Fibroblast of villous mesenchyme (primary cell): ENCODE measurements at regions not wholly inside any gene's neighbourhood (a gene's known extent, or its start where the extent isn't known, plus 50 kb on each side); places are given as distances from the start of the nearest gene placed in this dataset.
A peak's percentile ranks its signal among the peaks of the same experiment; 100 is the strongest.

Experiments
- DNase-seq: peaks from one replicate; pipeline ENCODE4 v3.0.0-alpha.2; 2010; ENCODE audit warnings: low read depth
- H3K4me3 ChIP-seq: 2 replicates; pipeline ENCODE4 v1.5.1; 2011; ENCODE audit warnings: low read depth, mild to moderate bottlenecking, low read length
- CTCF ChIP-seq: IDR thresholded peaks from 2 replicates; pipeline ENCODE4 v1.5.1; 2012; ENCODE audit warnings: low read depth, mild to moderate bottlenecking, low read length; ENCODE audit not compliant: insufficient read depth

GRCh38 chr11:37504060-37504611 lies 906.1 kb upstream of the RAG2 start:
- no peak overlapping the region for H3K4me3 ChIP-seq
- DNase-seq = peak; percentile 83
- no peak for TF ChIP-seq CTCF

- no peak for TF ChIP-seq CTCF
- no peak overlapping the region for H3K4me3 ChIP-seq
- no peak for DNase-seq
Measured at GRCh38 chr11:37503411-37504059, 905.5 kb upstream of the RAG2 start.

- peak; percentile 45 for DNase-seq
- no peak for TF ChIP-seq CTCF
- no peak overlapping the region for H3K4me3 ChIP-seq
Measured at GRCh38 chr11:37502202-37502601, 904.2 kb upstream of the RAG2 start.

- TF ChIP-seq CTCF = no peak
- DNase-seq = no peak
- H3K4me3 ChIP-seq = no peak overlapping the region
Measured at GRCh38 chr11:37500425-37500824, 902.4 kb upstream of the RAG2 start.

GRCh38 chr11:37497326-37497725 lies 899.3 kb upstream of the RAG2 start:
- no peak for DNase-seq
- no peak overlapping the region for H3K4me3 ChIP-seq
- TF ChIP-seq CTCF = no peak

- TF ChIP-seq CTCF = no peak
- H3K4me3 ChIP-seq = no peak overlapping the region
- no peak for DNase-seq
Measured at GRCh38 chr11:37496201-37496600, 898.2 kb upstream of the RAG2 start.

- no peak for DNase-seq
- no peak overlapping the region for H3K4me3 ChIP-seq
- no peak for TF ChIP-seq CTCF
Measured at GRCh38 chr11:37484298-37484697, 886.3 kb upstream of the RAG2 start.
